Tibial artery (tissue), 4 donors: ENCODE measurements at regions not wholly inside any gene's neighbourhood (a gene's known extent, or its start where the extent isn't known, plus 50 kb on each side); places are given as distances from the start of the nearest gene placed in this dataset.

Source experiments
- DNase-seq, 2 donors: peaks; one replicate each; pipeline ENCODE4 v3.0.0-alpha.2; 2019
- H3K27ac ChIP-seq, 2 donors: fragments of 200-600 bp; sonication (generic) in 1 of 2; 1 replicate in 1 of 2; 2 replicates in 1 of 2; pipeline ENCODE4 v1.5.1; 2018 to 2019; ENCODE audit warnings: mild to moderate bottlenecking in 1 of 2
- H3K27me3 ChIP-seq, 2 donors: fragments of 200-600 bp; sonication (generic) in 1 of 2; one replicate each; pipeline versions ENCODE4 v1.5.1 to v1.6.0; 2016 to 2019
- H3K36me3 ChIP-seq, 3 donors: fragments of 200-600 bp; sonication (generic) in 2 of 3; one replicate each; pipeline ENCODE4 v1.5.1; 2016 to 2019; ENCODE audit warnings: mild to moderate bottlenecking in 2 of 3
- H3K4me1 ChIP-seq, 4 donors: fragments of 200-600 bp; sonication (generic) in 2 of 4; 1 replicate in 3 of 4; 2 replicates in 1 of 4; pipeline ENCODE4 v1.5.1; 2016 to 2019
- H3K4me3 ChIP-seq, 2 donors: fragments of 200-600 bp; sonication (generic) in 1 of 2; 1 replicate in 1 of 2; 2 replicates in 1 of 2; pipeline ENCODE4 v1.5.1; 2018 to 2019; ENCODE audit warnings: mild to moderate bottlenecking in 2 of 2
- H3K9me3 ChIP-seq, 3 donors: fragments of 200-600 bp; sonication (generic) in 1 of 3; one replicate each; pipeline ENCODE4 v1.5.1; 2016 to 2019
- CTCF ChIP-seq, 2 experiments: fragments of 200-600 bp in 1 of 2; fragments of 450-650 bp in 1 of 2; IDR thresholded peaks; one replicate each; pipeline ENCODE4 v1.5.1; 2017 to 2019; ENCODE audit warnings: antibody characterized with exemption in 2 of 2, mild to moderate bottlenecking in 1 of 2, moderate library complexity in 1 of 2
- intact Hi-C: fragments of 100-400 bp; cut with DNase I; formaldehyde crosslinking; loops from one replicate; pipeline ENCODE4 v1.15.0; 2023; ENCODE audit warnings: low total_unique reads

- Histone ChIP-seq H3K4me3 (no peak overlapping the region), H3K36me3 (no peaks in the 10 kb centered on the region), H3K4me1 (no peaks in the 10 kb centered on the region), H3K9me3 (no peaks in the 10 kb centered on the region), H3K27ac (no peak overlapping the region), H3K27me3 (no peaks in the 10 kb centered on the region)
- intact Hi-C loops = no loop called here
- TF ChIP-seq CTCF (IDR thresholded peaks at IDR 0.05) = no peak
- no peak for DNase-seq
Measured at GRCh38 chr9:106321394-106322180, 541.4 kb upstream of the ZNF462 start.

DNA sequence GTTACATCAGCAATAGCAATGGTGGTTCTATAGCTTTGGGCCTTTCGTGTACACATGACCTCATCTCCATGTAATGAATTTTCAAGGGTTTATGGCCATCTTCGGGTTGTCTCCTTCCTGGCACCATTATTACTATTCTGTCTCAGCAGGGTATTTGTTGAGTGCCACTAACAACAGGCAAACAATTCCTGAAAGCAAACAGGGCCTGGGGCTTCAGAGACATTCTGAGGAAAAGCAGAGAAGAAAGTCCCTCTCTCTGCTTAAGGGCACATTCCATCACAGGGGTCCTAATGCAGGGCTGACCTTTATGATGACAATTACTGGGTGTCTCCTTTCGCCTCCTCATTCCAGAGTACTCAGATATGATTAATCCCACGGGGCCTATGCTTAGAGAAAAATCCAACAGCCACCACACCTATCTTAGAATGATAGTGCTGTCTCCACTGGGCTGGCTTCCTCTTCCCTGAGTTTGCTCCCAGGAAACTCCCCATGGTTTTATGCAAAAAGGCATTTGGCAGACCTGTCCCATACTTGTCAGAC, 540.2 kb upstream of the ZNF462 start:
- intact Hi-C loops = no loop called here
- H3K27me3 ChIP-seq = no peaks in the 10 kb centered on the region
- no peaks in the 10 kb centered on the region for H3K9me3 ChIP-seq
- H3K4me3 ChIP-seq = no peak overlapping the region
- H3K36me3 ChIP-seq = no peaks in the 10 kb centered on the region
- TF ChIP-seq CTCF (IDR thresholded peaks at IDR 0.05) = no peak
- H3K4me1 ChIP-seq = no peaks in the 10 kb centered on the region
- DNase-seq = no peak
- no peak overlapping the region for H3K27ac ChIP-seq

GRCh38 chr9:106324053-106324585, 538.8 kb upstream of the ZNF462 start:
- Histone ChIP-seq H3K36me3 (no peaks in the 10 kb centered on the region), H3K9me3 (no peaks in the 10 kb centered on the region), H3K27ac (no peak overlapping the region), H3K4me3 (no peak overlapping the region), H3K4me1 (no peaks in the 10 kb centered on the region), H3K27me3 (no peaks in the 10 kb centered on the region)
- TF ChIP-seq CTCF (IDR thresholded peaks at IDR 0.05) = no peak
- intact Hi-C loops = no loop called here
- no peak for DNase-seq

- Histone ChIP-seq H3K9me3 (no peaks in the 10 kb centered on the region), H3K4me1 (no peaks in the 10 kb centered on the region), H3K36me3 (no peaks in the 10 kb centered on the region), H3K4me3 (no peak overlapping the region), H3K27ac (no peak overlapping the region), H3K27me3 (no peaks in the 10 kb centered on the region)
- intact Hi-C loops = no loop called here
- no peak for TF ChIP-seq CTCF (IDR thresholded peaks at IDR 0.05)
- DNase-seq = no peak
Measured at GRCh38 chr9:106324591-106325280, 538.2 kb upstream of the ZNF462 start.

DNA sequence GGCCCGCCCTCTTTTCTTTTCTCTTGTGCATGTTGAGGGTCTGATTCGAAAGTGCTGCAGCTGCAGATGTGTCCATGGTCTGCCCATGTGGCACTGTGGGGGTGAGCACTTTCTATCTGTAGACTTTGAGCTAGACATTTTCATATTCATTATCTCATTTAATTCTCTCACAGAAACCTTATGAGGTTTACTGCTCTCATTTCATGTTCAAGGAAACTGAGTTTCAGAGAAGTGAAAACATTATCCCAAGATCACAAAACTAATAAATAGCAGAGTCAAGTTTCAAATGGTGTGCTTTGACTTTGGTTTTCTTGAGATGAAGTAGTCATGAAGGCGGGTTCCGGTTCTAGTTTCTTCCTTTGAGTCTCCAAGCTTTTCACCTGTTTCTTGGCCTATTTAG, 536.5 kb upstream of the ZNF462 start:
- H3K27ac ChIP-seq = no peak overlapping the region
- DNase-seq = no peak
- no peaks in the 10 kb centered on the region for H3K4me1 ChIP-seq
- no peak for TF ChIP-seq CTCF (IDR thresholded peaks at IDR 0.05)
- intact Hi-C loops = no loop called here
- no peaks in the 10 kb centered on the region for H3K27me3 ChIP-seq
- no peak overlapping the region for H3K4me3 ChIP-seq
- H3K36me3 ChIP-seq = no peaks in the 10 kb centered on the region
- H3K9me3 ChIP-seq = no peaks in the 10 kb centered on the region
